NCI-H2107 treated with DMSO at 0.1 percent for 48 hours (cell line): ENCODE measurements at regions not wholly inside any gene's neighbourhood (a gene's known extent, or its start where the extent isn't known, plus 50 kb on each side); places are given as distances from the start of the nearest gene placed in this dataset.
"Not testable (repeated sequence)": the region's sequence is repeated elsewhere in the genome, so short reads cannot be mapped to it uniquely, and the experiment has no call there.

ENCODE experiments used
- DNase-seq: peaks from one replicate; lab custom pipeline; 2025; ENCODE audit not compliant: unreplicated experiment; lab: John Stamatoyannopoulos, UW

DNA sequence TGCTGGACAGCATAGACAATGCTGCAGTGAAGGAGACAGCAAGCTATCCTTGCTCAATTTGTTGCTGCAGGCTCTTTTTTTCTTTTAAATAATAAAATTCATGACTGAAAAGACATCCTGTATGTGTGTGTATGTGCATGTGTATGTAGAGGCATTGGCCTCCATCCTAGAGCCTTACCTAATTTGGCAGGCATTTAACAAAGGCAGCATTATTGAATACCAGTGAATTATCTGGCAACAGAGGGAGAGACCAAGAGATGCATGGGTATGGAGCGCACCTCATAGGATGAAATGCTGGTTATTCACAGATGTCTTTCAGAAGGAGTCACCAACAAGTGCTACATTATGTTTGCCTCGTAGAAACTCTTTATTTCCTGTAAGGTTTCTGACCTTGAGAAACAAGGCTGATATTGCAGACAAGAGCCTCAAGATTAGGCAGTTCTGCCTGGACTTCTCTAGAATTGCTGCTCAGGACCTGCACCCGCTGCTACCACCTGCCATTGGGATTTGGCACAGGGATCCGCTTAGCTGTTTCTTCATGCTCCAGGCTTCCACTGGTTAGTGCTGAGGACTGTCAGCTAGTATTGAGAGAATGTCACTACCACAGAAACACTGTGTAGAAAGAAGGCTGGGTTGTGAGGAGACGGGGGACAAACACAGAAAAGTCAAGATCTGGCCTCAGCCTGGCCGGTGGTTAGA lies 247.7 kb upstream of the RFX3 start:
- DNase-seq = no peak

GRCh38 chr9:3769646-3770045 lies 243.8 kb upstream of the RFX3 start:
- no peak for DNase-seq

- DNase-seq = no peak
These were observed 243.1 kb upstream of the RFX3 start for GRCh38 chr9:3768712-3769457.

GRCh38 chr9:3768286-3768685 lies 242.5 kb upstream of the RFX3 start:
- no peak for DNase-seq

DNA sequence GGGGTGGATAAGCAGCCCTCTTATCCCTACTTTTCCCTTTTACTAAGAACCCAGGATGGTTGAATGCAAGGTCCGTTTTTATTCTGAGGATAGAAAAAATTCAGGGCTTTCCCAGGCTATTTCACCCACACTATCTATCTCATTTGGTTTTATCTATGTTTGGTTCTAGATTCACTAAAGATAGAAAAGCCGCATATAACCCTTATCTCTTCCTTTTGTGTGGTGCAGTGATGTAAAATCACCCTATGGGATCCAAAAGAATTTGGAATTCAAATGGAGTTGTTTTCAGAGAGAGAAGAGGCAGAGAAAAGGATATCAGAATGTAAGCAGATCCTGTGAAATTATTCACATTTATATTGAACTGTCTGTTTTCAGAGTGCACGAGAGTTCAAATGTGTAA lies 236.3 kb upstream of the RFX3 start:
- no peak for DNase-seq

- no peak for DNase-seq
These were observed 234.2 kb upstream of the RFX3 start for GRCh38 chr9:3760031-3760430.

GRCh38 chr9:3758816-3759576 lies 233.2 kb upstream of the RFX3 start:
- DNase-seq = no peak

DNA sequence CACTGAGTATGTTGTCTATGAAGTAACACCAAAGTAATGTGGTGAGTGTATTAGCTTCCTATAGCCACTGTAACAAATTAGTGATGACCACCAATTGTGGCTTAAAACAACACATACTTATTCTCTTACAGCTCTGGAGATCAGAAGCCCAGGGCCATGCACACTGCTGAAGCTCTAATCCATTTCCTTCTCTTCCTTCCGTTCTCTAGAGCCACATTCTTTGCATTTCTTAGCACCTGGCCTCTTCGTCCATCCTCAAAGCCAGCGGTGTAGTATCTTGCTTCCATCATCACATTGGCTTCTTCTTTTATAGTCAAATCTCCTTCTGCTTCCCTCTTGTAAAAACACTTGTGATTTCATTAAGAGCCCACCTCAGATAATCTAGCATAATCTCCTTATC lies 230.3 kb upstream of the RFX3 start:
- DNase-seq = no peak

- no peak for DNase-seq
These were observed 225.4 kb upstream of the RFX3 start for GRCh38 chr9:3751125-3751758.

DNA sequence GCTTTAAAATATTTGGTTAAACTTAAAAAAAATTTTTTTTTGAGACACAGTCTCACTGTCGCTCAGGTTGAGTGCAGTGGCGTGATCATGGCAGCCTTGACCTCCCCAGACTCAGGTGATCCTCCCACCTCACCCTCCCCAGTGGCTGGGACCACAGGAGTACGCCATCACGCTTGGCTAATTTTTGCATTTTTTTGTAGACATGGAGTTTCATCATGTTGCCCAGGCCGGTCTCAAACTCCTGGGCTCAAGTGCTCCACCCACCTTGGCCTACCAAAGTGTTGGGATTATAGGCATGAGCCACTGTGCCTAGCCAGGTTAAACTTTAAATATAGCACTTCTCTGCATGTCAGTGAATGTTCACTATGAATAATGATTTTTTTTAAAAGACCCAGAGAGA lies 224.5 kb upstream of the RFX3 start:
- no peak for DNase-seq

DNA sequence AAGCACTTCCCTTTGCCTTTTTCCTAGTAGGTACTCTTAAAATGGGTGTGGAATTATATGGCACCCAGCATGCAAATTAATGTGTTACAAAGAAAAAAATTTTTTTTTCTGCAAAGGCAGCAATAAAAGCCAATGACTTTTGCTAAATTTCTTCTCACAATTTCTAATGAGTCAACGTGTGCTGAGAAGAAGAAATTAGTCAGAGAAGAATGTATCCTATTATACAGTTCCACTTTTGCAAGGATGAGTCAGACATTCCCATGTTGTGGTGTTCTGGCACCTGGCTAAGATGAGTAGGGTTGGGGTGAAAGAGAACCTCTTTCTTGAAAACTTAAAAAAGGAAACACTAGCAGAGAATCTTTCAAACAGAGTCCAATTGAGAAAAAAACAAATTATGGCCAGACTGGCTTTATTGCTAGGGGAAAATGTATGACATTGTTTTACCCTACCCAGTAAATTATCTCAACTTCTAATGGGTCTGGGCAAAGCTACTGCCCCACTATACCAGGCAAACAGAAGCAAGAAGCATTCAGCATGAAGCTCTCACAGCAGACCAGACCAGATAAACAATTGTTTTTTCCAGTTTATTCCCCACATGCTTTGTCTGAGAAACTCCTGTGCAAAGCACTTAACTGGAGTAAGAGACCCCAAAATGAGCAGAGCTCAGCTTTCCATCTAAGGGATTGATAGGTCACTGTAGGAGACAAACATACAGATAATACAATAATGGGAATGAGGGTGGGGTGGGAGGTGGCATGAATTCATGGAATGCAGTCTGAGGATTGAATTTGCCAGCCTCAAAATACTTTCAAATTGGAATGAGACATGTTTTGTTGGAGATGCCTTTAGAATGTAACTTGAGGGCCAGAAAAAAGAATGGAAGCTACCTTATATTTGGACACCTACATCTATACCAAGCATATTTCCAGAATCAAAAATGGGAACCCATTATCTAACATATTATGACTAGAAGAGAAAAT lies 220.8 kb upstream of the RFX3 start:
- no peak for DNase-seq

DNA sequence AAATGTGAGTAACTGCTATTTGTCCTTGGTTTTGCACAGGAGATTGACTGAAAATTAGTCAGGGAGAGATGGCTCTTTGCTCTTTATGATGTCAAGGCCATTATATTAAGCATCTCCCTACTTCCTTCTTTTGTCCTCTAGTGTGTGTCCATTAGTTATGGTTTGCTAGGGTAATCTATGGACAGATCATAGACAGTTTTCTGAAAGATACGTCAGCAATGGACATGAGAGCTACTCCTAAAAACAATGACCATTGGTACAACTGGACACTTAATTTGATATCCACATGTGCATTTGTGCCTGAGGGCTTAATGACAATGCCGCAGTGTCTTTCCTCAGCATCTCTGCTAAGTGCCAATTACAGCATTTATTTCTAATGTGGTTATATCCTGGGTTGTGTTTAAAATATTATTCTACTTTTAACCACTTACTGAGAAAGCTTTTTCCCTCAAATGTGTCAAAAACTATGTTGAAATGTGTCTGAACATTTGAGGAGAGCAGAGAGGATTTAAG lies 218.2 kb upstream of the RFX3 start:
- no peak for DNase-seq

DNA sequence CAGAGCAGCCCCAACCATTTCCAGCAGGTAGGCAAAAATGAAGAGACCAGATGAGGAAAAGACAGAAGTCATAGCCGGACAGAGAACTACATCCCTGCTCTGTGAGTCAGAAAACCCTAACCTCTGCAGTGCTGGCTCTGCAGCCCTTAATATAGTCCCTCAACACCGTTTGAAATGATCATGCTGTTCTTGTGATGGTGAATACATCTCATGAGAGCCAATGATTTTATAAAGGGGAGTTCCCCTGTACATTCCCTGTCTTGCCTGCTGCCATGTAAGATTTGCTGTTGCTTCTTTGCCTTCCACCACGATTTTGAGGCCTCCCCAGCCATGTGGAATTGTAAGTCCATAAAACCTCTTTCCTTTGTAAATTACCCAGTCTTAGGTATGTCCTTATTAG lies 216.8 kb upstream of the RFX3 start:
- no peak for DNase-seq

DNA sequence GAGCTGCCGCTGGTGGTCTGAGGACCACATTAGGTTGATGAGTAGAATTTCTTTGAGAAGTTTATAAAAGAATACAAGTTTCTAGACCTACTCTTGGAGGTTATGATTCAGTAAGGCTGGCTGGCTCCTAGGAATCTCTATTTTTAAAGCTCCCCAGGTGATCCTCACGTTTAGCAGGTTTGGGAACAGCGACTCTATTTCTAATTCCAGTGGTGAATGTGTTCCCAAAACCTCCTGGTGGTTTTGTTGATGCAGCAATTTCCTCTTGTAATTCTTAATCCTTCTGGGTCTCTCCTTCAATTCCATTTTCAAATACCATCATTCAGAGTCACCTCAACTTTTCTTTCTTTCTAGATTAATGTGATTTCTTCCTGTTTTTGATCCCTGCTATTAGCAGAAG lies 215.9 kb upstream of the RFX3 start:
- no peak for DNase-seq

DNA sequence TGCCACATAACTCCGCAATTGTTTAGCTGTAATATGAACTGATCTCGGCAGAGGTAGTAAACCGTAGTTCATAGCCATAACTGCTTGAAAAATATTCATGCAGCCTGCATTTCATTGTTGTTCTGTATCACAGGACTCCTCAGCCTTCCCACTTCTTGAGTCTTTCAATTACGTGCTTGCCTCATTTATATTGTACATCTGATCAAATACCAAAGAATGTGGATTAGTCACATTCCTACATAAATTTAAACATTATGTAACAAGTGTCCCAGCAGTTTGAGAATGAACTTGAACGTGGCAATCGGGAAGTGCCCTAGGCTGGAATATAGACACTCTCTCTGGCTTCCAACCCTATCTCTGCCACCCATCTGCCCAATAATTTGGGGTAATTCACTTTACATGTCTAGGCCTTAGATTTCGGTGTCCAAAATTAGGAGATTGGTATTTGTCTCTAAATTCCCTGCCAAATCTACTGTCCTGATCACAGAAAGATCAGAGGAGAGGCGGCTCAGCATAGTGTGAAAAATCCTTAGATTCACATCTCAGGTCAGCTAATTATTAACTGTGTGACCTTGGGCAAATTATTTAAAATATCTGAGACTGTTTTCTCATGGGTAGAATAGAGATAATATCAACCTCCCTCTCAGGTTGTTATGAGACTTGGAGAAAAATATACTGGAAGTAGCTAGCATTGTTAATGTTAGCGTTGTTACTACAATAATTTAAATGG lies 215.1 kb upstream of the RFX3 start:
- DNase-seq = no peak

GRCh38 chr9:3736161-3736560 lies 210.4 kb upstream of the RFX3 start:
- DNase-seq = no peak

DNA sequence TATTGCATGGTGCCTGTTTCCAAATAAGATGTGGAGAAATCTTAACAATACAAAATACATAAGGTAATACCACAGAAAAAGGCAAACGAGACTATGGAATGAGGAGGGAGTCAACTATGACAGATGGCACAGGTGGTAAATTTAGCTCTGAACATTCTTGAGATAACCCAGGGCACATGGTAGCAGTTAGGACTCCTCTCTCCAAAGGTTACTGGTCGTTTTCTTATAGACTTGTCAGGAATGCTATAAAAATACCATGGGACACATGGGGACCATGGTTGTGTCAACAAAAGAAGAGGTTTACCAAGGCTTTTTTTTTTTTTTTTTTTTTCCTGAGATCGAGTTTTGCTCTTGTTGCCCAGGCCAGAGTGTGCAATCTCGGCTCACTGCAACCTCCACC lies 209.4 kb upstream of the RFX3 start:
- DNase-seq = no peak

- not testable (repeated sequence) for DNase-seq
These were observed 207.9 kb upstream of the RFX3 start for GRCh38 chr9:3733527-3734262.

DNA sequence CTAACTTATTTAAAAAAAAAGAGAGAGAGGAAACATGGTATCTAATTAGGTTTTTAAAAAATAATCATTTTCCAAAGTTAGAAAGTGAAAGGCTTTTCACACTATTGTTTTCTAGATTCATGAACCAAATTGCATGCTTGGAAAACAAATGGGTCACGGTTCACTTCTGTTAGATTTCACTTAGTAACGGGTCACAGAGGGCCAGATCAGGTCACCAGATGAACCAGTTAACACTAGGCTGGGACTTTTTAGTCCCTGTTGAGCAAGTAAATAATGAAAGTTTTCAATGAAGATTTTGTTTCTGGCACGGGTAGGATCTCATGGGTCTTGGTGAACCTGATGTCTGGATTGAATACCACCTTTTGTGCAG lies 207.2 kb upstream of the RFX3 start:
- no peak for DNase-seq
